Forelimb muscle (tissue), 1 donor: ENCODE measurements at regions not wholly inside any gene's neighbourhood (a gene's known extent, or its start where the extent isn't known, plus 50 kb on each side); places are given as distances from the start of the nearest gene placed in this dataset.

Source experiments
- DNase-seq: peaks from one replicate; pipeline ENCODE4 v3.0.0-alpha.2; 2013; ENCODE audit warnings: low read depth

DNA sequence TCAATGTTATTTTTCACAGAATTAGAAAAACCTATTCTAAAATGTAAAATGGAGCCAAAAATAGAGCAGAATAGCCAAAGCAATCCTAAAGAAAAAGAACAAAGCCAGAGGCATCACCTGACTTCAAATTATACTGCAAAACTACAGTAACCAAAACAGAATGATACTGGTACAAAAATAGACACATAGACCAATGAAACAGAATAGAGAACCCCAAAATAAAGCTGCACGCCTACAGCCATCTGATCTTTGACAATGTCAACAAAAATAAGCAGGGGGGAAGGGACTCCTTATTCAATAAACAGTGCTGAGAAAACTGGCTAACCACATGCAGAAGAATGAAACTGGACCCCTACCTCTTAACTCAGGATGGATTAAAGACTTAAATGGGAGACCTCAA, 65.8 kb upstream of the PDE4D start:
- DNase-seq, result no peak

DNA sequence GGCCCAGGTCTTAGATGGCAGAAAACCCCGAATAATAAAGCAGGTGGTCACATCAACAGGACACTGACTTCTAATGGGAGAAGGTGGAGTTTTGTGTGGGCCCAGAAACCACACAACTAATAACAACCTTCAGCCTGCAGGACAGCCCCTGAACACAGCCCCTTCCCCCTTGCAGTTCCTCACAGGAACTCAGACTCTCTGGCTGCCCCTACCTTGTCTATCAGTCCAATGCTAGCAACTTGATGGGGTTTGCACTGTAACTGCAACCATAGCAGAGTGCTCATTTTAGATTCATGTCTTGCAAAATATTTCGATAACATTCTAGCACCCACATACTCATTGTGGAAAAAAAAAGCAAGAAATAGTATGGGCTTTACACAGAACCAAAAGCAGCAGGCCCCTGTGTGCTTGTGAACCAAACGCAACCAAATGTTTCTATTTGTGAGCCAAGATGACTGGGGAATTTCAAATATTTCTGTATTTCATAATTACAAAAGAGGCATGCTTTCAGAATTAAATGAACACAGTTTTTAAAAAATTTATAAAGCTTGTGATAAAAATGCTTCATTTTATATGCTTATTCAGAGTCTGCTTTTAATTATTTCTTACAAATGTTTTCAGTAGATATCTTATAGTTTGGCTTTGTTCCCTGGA, 62.7 kb upstream of the PDE4D start:
- no peak for DNase-seq

DNA sequence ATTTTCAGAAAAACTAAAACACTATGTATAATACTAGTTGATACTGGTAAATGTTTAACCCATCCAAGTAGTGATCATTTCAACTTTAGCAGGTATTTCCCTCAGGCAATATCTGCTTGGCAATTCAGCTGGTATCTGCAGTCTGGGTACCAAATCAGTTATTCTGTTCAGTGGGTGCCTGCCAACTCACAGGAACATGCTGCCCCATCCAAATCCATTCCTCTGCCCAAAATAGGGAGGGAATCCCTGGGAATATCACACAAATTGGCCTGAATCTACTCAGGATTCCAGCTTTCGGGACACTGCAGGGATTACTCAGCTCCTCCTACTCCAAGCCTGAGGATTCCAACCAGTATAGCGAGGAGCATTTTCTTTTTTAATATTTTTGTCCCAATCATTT, 61.7 kb upstream of the PDE4D start:
- DNase-seq, result no peak

DNA sequence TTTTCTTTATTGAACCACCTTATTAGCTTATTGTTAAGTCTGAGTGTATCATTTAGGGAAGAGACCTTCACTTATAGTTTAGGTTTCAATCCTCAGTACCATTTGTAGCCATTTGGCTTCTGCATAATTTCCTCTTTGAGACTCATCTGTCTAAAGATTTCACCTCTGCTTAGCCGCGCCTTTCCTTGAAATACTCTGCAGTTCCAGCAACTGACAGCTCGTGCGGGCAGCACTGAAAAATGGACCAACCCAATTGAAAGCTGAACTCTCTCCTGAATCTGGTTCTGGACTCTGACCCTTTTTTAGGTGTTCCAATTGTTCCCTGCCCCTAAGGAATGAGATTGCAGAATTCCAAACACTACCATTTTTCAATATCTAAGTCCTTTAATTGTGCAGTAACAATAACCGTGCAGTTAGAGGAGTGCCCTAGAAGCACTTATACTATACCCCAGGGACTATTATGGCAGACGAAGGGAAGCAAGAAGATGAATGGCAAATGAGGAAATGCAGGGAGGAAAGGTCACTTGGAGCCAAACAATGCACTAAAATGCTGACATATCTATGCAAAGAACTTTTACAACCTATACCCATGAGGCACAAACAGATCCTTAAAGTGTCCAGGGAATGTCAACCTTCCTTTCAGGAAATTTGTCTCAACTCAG, 50.1 kb upstream of the PDE4D start:
- DNase-seq, result no peak
